ENCODE measurements at regions not wholly inside any gene's neighbourhood (a gene's known extent, or its start where the extent isn't known, plus 50 kb on each side); places are given as distances from the start of the nearest gene placed in this dataset.

GRCh38 chr10:78177491-78178185 lies 144.0 kb downstream of the RPS24 start:
- DNase-seq (ENCODE audit: low read depth): no peak
- H3K4me3 ChIP-seq (ENCODE audit: low read depth, low read length): no peak overlapping the region
- TF ChIP-seq, protein P1, sequence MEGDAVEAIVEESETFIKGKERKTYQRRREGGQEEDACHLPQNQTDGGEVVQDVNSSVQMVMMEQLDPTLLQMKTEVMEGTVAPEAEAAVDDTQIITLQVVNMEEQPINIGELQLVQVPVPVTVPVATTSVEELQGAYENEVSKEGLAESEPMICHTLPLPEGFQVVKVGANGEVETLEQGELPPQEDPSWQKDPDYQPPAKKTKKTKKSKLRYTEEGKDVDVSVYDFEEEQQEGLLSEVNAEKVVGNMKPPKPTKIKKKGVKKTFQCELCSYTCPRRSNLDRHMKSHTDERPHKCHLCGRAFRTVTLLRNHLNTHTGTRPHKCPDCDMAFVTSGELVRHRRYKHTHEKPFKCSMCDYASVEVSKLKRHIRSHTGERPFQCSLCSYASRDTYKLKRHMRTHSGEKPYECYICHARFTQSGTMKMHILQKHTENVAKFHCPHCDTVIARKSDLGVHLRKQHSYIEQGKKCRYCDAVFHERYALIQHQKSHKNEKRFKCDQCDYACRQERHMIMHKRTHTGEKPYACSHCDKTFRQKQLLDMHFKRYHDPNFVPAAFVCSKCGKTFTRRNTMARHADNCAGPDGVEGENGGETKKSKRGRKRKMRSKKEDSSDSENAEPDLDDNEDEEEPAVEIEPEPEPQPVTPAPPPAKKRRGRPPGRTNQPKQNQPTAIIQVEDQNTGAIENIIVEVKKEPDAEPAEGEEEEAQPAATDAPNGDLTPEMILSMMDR (IDR thresholded peaks at IDR 0.05; ENCODE audit: insufficient read depth, low read depth, low read length): no peak

DNA sequence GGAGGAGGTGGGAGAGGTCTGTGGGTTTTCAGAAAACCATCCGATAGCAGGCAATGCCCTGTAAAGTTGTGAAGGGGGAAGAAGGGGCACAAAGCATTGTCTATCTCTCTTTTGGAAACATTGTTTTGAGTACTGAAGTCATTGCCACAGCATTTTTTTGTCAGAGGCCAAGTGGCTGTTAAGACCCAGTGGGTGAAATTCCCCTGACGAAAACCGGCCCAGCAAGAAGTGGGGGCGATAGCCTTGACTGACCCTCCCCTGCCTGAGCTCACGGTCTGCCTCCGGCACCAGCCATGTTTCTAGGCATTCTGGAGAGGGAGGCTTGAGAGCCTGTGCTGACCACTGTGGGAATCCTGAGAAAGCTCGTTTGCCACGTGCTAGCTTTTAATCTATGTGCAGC lies 144.7 kb downstream of the RPS24 start:
- no peak for DNase-seq (ENCODE audit: low read depth)
- TF ChIP-seq, protein P1 (IDR thresholded peaks at IDR 0.05; ENCODE audit: insufficient read depth, low read depth, low read length): no peak

DNA sequence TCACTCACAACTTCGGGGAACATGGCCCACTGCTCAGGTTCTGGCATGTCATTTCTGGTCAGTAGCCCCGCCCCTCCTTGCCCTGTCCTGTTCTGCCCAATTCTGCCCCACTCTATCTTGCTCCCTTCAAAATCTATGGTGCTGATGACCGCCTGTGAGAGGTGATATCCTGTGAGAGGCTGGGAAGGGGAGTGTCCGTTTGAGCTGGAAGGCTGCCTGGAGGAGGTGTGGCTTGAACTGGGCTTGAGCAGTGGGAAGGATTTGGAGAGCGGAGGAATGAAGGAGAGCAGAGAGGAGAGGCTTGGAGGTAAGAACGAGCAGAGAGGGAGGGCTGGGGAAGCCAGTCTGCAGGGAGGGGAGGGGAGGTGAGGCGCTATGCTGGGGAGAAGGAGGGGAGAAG lies 145.3 kb downstream of the RPS24 start:
- TF ChIP-seq, protein P1 (IDR thresholded peaks at IDR 0.05; ENCODE audit: insufficient read depth, low read depth, low read length): no peak
- DNase-seq (ENCODE audit: low read depth): no peak
- H3K4me3 ChIP-seq (ENCODE audit: low read depth, low read length): no peak overlapping the region

More for the DNA sequence above, 144.7 kb downstream of the RPS24 start:
- H3K4me3 ChIP-seq (ENCODE audit: low read depth, low read length): no peak overlapping the region

GRCh38 chr10:78179886-78180705 lies 146.4 kb downstream of the RPS24 start:
- DNase-seq (ENCODE audit: low read depth): no peak
- TF ChIP-seq, protein P1 (IDR thresholded peaks at IDR 0.05; ENCODE audit: insufficient read depth, low read depth, low read length): no peak
- H3K4me3 ChIP-seq (ENCODE audit: low read depth, low read length): no peak overlapping the region

GRCh38 chr10:78181381-78182055 lies 147.9 kb downstream of the RPS24 start:
- no peak overlapping the region for H3K4me3 ChIP-seq (ENCODE audit: low read depth, low read length)
- TF ChIP-seq, protein P1 (IDR thresholded peaks at IDR 0.05; ENCODE audit: insufficient read depth, low read depth, low read length): no peak
- no peak for DNase-seq (ENCODE audit: low read depth)

- no peak for DNase-seq (ENCODE audit: low read depth)
- TF ChIP-seq, protein P1 (IDR thresholded peaks at IDR 0.05; ENCODE audit: insufficient read depth, low read depth, low read length): no peak
- no peak overlapping the region for H3K4me3 ChIP-seq (ENCODE audit: low read depth, low read length)
Observed at GRCh38 chr10:78182841-78183240, 149.2 kb downstream of the RPS24 start.

Data from fibroblast of villous mesenchyme (primary cell).